ENCODE measurements at regions not wholly inside any gene's neighbourhood (a gene's known extent, or its start where the extent isn't known, plus 50 kb on each side); places are given as distances from the start of the nearest gene placed in this dataset.

DNA sequence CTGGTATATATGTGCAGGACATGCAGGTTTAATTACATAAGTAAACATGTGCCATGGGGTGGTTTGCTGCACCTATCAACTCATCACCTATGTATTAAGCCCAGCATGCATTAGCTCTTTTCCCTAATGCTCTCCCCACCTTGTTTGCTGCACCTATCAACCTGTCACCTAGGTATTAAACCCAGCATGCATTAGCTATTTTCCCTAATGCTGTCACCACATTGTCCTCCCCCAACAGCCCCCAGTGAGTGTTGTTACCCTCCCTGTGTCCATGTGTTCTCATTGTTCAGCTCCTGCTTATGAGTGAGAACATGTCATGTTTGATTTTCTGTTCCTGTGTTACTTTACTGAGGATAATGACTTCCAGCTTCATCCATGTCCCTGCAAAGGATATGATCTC is 300.5 kb downstream of the ANKRD7 start:
- TF ChIP-seq JUNB (IDR thresholded peaks at IDR 0.05; ENCODE audit: unreplicated experiment) (no peak), ETS1 (IDR thresholded peaks at IDR 0.05) (no peak), ZNF462 (CRISPR knock-in tag; IDR thresholded peaks at IDR 0.05) (no peak), NANOG (IDR thresholded peaks at IDR 0.05; ENCODE audit: borderline replicate concordance) (no peak), ZNF331 (CRISPR knock-in tag; IDR thresholded peaks at IDR 0.05; ENCODE audit: low read depth) (no peak), EZH2 (IDR thresholded peaks at IDR 0.05; ENCODE audit: low read depth, unreplicated experiment) (no peak), EZH2phosphoT487 (IDR thresholded peaks at IDR 0.05; ENCODE audit: unreplicated experiment) (no peak), STAT1 (IDR thresholded peaks at IDR 0.05; ENCODE audit: unreplicated experiment) (no peak), ZNF114 (CRISPR knock-in tag; IDR thresholded peaks at IDR 0.05) (no peak), POLR2AphosphoS5 (IDR thresholded peaks at IDR 0.05; ENCODE audit: low read depth) (no peak), CREB1 (CRISPR knock-in tag; IDR thresholded peaks at IDR 0.05; ENCODE audit: low read depth) (no peak)
- TF ChIP-seq, protein P1, sequence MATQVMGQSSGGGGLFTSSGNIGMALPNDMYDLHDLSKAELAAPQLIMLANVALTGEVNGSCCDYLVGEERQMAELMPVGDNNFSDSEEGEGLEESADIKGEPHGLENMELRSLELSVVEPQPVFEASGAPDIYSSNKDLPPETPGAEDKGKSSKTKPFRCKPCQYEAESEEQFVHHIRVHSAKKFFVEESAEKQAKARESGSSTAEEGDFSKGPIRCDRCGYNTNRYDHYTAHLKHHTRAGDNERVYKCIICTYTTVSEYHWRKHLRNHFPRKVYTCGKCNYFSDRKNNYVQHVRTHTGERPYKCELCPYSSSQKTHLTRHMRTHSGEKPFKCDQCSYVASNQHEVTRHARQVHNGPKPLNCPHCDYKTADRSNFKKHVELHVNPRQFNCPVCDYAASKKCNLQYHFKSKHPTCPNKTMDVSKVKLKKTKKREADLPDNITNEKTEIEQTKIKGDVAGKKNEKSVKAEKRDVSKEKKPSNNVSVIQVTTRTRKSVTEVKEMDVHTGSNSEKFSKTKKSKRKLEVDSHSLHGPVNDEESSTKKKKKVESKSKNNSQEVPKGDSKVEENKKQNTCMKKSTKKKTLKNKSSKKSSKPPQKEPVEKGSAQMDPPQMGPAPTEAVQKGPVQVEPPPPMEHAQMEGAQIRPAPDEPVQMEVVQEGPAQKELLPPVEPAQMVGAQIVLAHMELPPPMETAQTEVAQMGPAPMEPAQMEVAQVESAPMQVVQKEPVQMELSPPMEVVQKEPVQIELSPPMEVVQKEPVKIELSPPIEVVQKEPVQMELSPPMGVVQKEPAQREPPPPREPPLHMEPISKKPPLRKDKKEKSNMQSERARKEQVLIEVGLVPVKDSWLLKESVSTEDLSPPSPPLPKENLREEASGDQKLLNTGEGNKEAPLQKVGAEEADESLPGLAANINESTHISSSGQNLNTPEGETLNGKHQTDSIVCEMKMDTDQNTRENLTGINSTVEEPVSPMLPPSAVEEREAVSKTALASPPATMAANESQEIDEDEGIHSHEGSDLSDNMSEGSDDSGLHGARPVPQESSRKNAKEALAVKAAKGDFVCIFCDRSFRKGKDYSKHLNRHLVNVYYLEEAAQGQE (IDR thresholded peaks at IDR 0.05; ENCODE audit: unreplicated experiment) = no peak
- TF ChIP-seq, protein P2, sequence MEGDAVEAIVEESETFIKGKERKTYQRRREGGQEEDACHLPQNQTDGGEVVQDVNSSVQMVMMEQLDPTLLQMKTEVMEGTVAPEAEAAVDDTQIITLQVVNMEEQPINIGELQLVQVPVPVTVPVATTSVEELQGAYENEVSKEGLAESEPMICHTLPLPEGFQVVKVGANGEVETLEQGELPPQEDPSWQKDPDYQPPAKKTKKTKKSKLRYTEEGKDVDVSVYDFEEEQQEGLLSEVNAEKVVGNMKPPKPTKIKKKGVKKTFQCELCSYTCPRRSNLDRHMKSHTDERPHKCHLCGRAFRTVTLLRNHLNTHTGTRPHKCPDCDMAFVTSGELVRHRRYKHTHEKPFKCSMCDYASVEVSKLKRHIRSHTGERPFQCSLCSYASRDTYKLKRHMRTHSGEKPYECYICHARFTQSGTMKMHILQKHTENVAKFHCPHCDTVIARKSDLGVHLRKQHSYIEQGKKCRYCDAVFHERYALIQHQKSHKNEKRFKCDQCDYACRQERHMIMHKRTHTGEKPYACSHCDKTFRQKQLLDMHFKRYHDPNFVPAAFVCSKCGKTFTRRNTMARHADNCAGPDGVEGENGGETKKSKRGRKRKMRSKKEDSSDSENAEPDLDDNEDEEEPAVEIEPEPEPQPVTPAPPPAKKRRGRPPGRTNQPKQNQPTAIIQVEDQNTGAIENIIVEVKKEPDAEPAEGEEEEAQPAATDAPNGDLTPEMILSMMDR (conservative IDR thresholded peaks at IDR 0.05; ENCODE audit: low read depth in 2 of 2) = no peak
- H3K27ac ChIP-seq (ENCODE audit: low read depth) = no peak overlapping the region
- peaks cover 9% of the 10 kb centered on the region; the same call in 1 of the 2 replicates for H3K4me1 ChIP-seq (ENCODE audit: insufficient read depth)
- no peak overlapping the region for H3K4me3 ChIP-seq
- Mint-ChIP-seq H3K27ac (no peak overlapping the region), H3K36me3 (ENCODE audit: low read depth) (no peaks in the 10 kb centered on the region), H3K4me3 (no peak overlapping the region), H3K4me1 (peaks cover 7% of the 10 kb centered on the region), H3K27me3 (ENCODE audit: insufficient read depth, low read depth, poor library complexity) (no peaks in the 10 kb centered on the region), H3K9me3 (no peaks in the 10 kb centered on the region)
- no peaks in the 10 kb centered on the region for H3K36me3 ChIP-seq (ENCODE audit: insufficient read depth)
- no peak for DNase-seq (ENCODE audit: low spot score)
- H3F3A ChIP-seq (replicated peaks; ENCODE audit: low read depth) = no peaks in the 10 kb centered on the region
- H3K27me3 ChIP-seq (ENCODE audit: insufficient read depth) = no peaks in the 10 kb centered on the region
- no peak overlapping the region for H2AFZ ChIP-seq
- H3K79me2 ChIP-seq (replicated peaks; ENCODE audit: insufficient read depth) = no peaks in the 10 kb centered on the region
- no peak overlapping the region for H3K4me2 ChIP-seq
- no peaks in the 10 kb centered on the region for H4K20me1 ChIP-seq (replicated peaks; ENCODE audit: insufficient read depth)
- no peak for ATAC-seq
- no peaks in the 10 kb centered on the region for H3K9me2 ChIP-seq (ENCODE audit: insufficient read depth)

Measured in GM23338 (cell line).